Neural progenitor cell (in vitro differentiated cells): ENCODE measurements at regions not wholly inside any gene's neighbourhood (a gene's known extent, or its start where the extent isn't known, plus 50 kb on each side); places are given as distances from the start of the nearest gene placed in this dataset.

ENCODE experiments used
- CTCF ChIP-seq: fragments of 200-600 bp; sonication (generic); IDR thresholded peaks from 2 replicates; pipeline ENCODE4 v1.5.1; 2017; ENCODE audit warnings: antibody characterized with exemption, mild to moderate bottlenecking
- EZH2phosphoT487 ChIP-seq: fragments of 200-600 bp; sonication (generic); IDR thresholded peaks from 2 replicates; pipeline ENCODE4 v1.6.1; 2017; ENCODE audit warnings: antibody characterized with exemption

GRCh38 chr1:60662486-60663044, 419.8 kb upstream of the NFIA start:
- no peak for TF ChIP-seq CTCF
- no peak for TF ChIP-seq EZH2phosphoT487
